ENCODE measurements at regions not wholly inside any gene's neighbourhood (a gene's known extent, or its start where the extent isn't known, plus 50 kb on each side); places are given as distances from the start of the nearest gene placed in this dataset.

GRCh38 chr3:72320095-72320954, 527.9 kb downstream of the SHQ1 start:
- Histone ChIP-seq H3K79me1 (ENCODE audit: insufficient read depth, low read depth, low read length, poor library complexity, severe bottlenecking) (no peaks in the 10 kb centered on the region), H2AFZ (ENCODE audit: low read length) (no peak overlapping the region), H4K20me1 (ENCODE audit: control insufficient read depth, insufficient read depth, insufficient read length) (no peaks in the 10 kb centered on the region), H3K79me2 (ENCODE audit: insufficient read depth, low read length) (no peaks in the 10 kb centered on the region), H3K56ac (ENCODE audit: insufficient read length, low read depth, low read length) (no peak overlapping the region), H4K8ac (replicated peaks; ENCODE audit: insufficient read length, low read depth, low read length) (no peak overlapping the region), H3K23me2 (ENCODE audit: insufficient read length, low read depth, low read length, poor library complexity, severe bottlenecking) (no peaks in the 10 kb centered on the region), H3K4me2 (ENCODE audit: insufficient read depth, insufficient read length, low read length) (no peak overlapping the region), H4K91ac (ENCODE audit: insufficient read length, low read depth, low read length) (no peak overlapping the region), H2AK5ac (ENCODE audit: insufficient read length, low read length) (no peak overlapping the region), H3K27ac (ENCODE audit: insufficient read length, low read depth, low read length) (no peak overlapping the region), H4K5ac (ENCODE audit: insufficient read length, low read depth, low read length) (no peak overlapping the region), H3K4me1 (ENCODE audit: insufficient read depth, low read length) (no peaks in the 10 kb centered on the region), H3T11ph (ENCODE audit: low read length) (no peak overlapping the region), H3K27me3 (ENCODE audit: insufficient read depth, low read length) (no peaks in the 10 kb centered on the region), H2BK120ac (ENCODE audit: low read depth, low read length, poor library complexity, severe bottlenecking) (no peak overlapping the region), H3K4ac (ENCODE audit: low read depth, low read length) (no peak overlapping the region), H3K23ac (ENCODE audit: insufficient read length, low read depth, low read length) (no peak overlapping the region), H2BK20ac (ENCODE audit: low read depth, low read length, poor library complexity, severe bottlenecking) (no peak overlapping the region), H2BK12ac (ENCODE audit: insufficient read length, low read depth, low read length) (no peak overlapping the region), H3K18ac (ENCODE audit: insufficient read length, low read depth, low read length) (no peak overlapping the region), H3K9me3 (ENCODE audit: control insufficient read depth, low read depth, low read length) (no peaks in the 10 kb centered on the region), H2BK5ac (ENCODE audit: insufficient read length, low read length) (no peak overlapping the region), H2BK15ac (ENCODE audit: low read depth, low read length) (no peak overlapping the region), H3K9ac (ENCODE audit: extremely low read depth, insufficient read length, low read length) (no peak overlapping the region), H3K14ac (ENCODE audit: insufficient read depth, low read length) (no peak overlapping the region)
- no peak for DNase-seq
- TF ChIP-seq, protein P1, sequence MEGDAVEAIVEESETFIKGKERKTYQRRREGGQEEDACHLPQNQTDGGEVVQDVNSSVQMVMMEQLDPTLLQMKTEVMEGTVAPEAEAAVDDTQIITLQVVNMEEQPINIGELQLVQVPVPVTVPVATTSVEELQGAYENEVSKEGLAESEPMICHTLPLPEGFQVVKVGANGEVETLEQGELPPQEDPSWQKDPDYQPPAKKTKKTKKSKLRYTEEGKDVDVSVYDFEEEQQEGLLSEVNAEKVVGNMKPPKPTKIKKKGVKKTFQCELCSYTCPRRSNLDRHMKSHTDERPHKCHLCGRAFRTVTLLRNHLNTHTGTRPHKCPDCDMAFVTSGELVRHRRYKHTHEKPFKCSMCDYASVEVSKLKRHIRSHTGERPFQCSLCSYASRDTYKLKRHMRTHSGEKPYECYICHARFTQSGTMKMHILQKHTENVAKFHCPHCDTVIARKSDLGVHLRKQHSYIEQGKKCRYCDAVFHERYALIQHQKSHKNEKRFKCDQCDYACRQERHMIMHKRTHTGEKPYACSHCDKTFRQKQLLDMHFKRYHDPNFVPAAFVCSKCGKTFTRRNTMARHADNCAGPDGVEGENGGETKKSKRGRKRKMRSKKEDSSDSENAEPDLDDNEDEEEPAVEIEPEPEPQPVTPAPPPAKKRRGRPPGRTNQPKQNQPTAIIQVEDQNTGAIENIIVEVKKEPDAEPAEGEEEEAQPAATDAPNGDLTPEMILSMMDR (conservative IDR thresholded peaks at IDR 0.05) = no peak
- H3K4me3 Mint-ChIP-seq = no peak overlapping the region
- H3K36me3 Mint-ChIP-seq (ENCODE audit: insufficient read depth in 1 of 3, low read depth in 3 of 3) = no peaks in the 10 kb centered on the region
- no peaks in the 10 kb centered on the region for H3K27me3 Mint-ChIP-seq (ENCODE audit: low read depth)
- no peaks in the 10 kb centered on the region for H3K4me1 Mint-ChIP-seq
- H3K27ac Mint-ChIP-seq = no peak overlapping the region
- H3K9me3 Mint-ChIP-seq = no peaks in the 10 kb centered on the region
- WGBS (ENCODE audit: extremely low coverage, insufficient read length, low lambda C conversion rate) = no CpG with 5 or more reads among the region's 17 CpGs

All from H9 (cell line).